GM13976 (cell line): ENCODE measurements at regions not wholly inside any gene's neighbourhood (a gene's known extent, or its start where the extent isn't known, plus 50 kb on each side); places are given as distances from the start of the nearest gene placed in this dataset.

Experiments used
- DNase-seq: peaks from one replicate; pipeline ENCODE4 v3.0.0; 2012; ENCODE audit warnings: low spot score
- CTCF ChIP-seq: IDR thresholded peaks from 2 replicates; pipeline ENCODE4 v1.5.1; 2012; ENCODE audit warnings: borderline replicate concordance, mild to moderate bottlenecking; ENCODE audit not compliant: insufficient read depth; ENCODE audit errors: extremely low read depth, missing control alignments, control extremely low read depth
- in situ Hi-C: fragments of 300-500 bp; cut with MboI; formaldehyde crosslinking; loops from one replicate; pipeline ENCODE4 v1.12.0; 2022; ENCODE audit warnings: low sequenced_read_pairs, mixed read lengths, inconsistent platforms; ENCODE audit not compliant: unreplicated experiment

- DNase-seq = no peak
- no peak for TF ChIP-seq CTCF
- in situ Hi-C loops = no loop called here
Measured at GRCh38 chr4:65960751-65961150, 290.5 kb upstream of the EPHA5 start.

GRCh38 chr4:65954416-65954815 lies 284.1 kb upstream of the EPHA5 start:
- DNase-seq = no peak
- TF ChIP-seq CTCF = no peak
- in situ Hi-C loops = no loop called here

- in situ Hi-C loops = no loop called here
- no peak for DNase-seq
- TF ChIP-seq CTCF = no peak
Measured at GRCh38 chr4:65951177-65951576, 280.9 kb upstream of the EPHA5 start.

- TF ChIP-seq CTCF = no peak
- in situ Hi-C loops = no loop called here
- DNase-seq = no peak
Measured at GRCh38 chr4:65943076-65943475, 272.8 kb upstream of the EPHA5 start.

- TF ChIP-seq CTCF = no peak
- in situ Hi-C loops = no loop called here
- DNase-seq = no peak
Measured at GRCh38 chr4:65924843-65925242, 254.6 kb upstream of the EPHA5 start.

- no peak for DNase-seq
- in situ Hi-C loops = no loop called here
- TF ChIP-seq CTCF = no peak
Measured at GRCh38 chr4:65923616-65924015, 253.3 kb upstream of the EPHA5 start.

GRCh38 chr4:65921180-65921579 lies 250.9 kb upstream of the EPHA5 start:
- no peak for DNase-seq
- TF ChIP-seq CTCF = no peak
- in situ Hi-C loops = no loop called here
